ENCODE measurements at regions not wholly inside any gene's neighbourhood (a gene's known extent, or its start where the extent isn't known, plus 50 kb on each side); places are given as distances from the start of the nearest gene placed in this dataset.

- Histone ChIP-seq H3K36me3 (ENCODE audit: control insufficient read depth, insufficient read depth, low read length) (no peaks in the 10 kb centered on the region), H3K4me1 (replicated peaks in 1 of 2; ENCODE audit: control insufficient read depth in 2 of 2, insufficient read depth in 2 of 2, low read length in 2 of 2) (peaks cover 0 to 4% of the 10 kb centered on the region in 2 experiments; a peak in 2 of 5 replicates), H3K9ac (ENCODE audit: insufficient read depth in 1 of 2, low read depth in 2 of 2, low read length in 2 of 2) (no peak overlapping the region), H3K4me3 (no peak overlapping the region), H3K27me3 (ENCODE audit: control insufficient read depth in 2 of 2, insufficient read depth in 2 of 2, low read length in 2 of 2) (peaks cover 2 to 6% of the 10 kb centered on the region in 2 experiments; a peak in 2 of 5 replicates), H3K4me2 (ENCODE audit: insufficient read depth, low read length) (no peak overlapping the region), H3K9me1 (ENCODE audit: control insufficient read depth, insufficient read depth, low read length) (no peaks in the 10 kb centered on the region), H3K9me3 (replicated peaks; ENCODE audit: control insufficient read depth, insufficient read depth, low read depth, low read length) (no peaks in the 10 kb centered on the region), H3K79me2 (ENCODE audit: control insufficient read depth, insufficient read depth, low read length) (no peaks in the 10 kb centered on the region), H4K20me1 (replicated peaks; ENCODE audit: control insufficient read depth, insufficient read depth, low read length) (no peaks in the 10 kb centered on the region), H2AFZ (ENCODE audit: low read depth, low read length) (no peak overlapping the region), H3K27ac (ENCODE audit: extremely low read depth, low read depth, low read length) (no peak overlapping the region)
- ChIA-PET CTCF (ENCODE audit: low intra/inter-chr PET ratio) (no interaction called here), POLR2A (no interaction called here)
- DNase-seq (ENCODE audit: extremely low read depth in 1 of 4, low spot score in 3 of 4), result peak in 2 of 4 experiments; percentile 18 to 58
- ATAC-seq, result peak; percentile 58; the same call in 1 of the 3 replicates
- intact Hi-C loops (cut with micrococcal nuclease) (no loop called here), in situ Hi-C loops (cut with MboI) (no loop called here)
- peak; percentile 11 for FAIRE-seq
- WGBS (ENCODE audit: insufficient coverage, low coverage, missing lambda C conversion rate), result 1% methylated on average over 9 of the region's 9 CpGs
- no TSS peak for BruUV-seq (replicated peaks)
- TF ChIP-seq NR2C1 (IDR thresholded peaks at IDR 0.05) (peak; percentile 33; the same call in 1 of the 2 replicates), NR2C1 (tag; IDR thresholded peaks at IDR 0.05) (no peak), TEAD1 (CRISPR knock-in tag; IDR thresholded peaks at IDR 0.05) (peak in 1 of 2 experiments; percentile 76; a peak in 2 of 4 replicates), CCNT2 (IDR thresholded peaks at IDR 0.05; ENCODE audit: borderline replicate concordance, extremely low read depth, insufficient read length, low read depth, low read length) (peak; percentile 17), ZNF57 (CRISPR knock-in tag; IDR thresholded peaks at IDR 0.05) (no peak), FOXA3 (CRISPR knock-in tag; conservative IDR thresholded peaks at IDR 0.05 in 1 of 2, IDR thresholded peaks at IDR 0.05 in 1 of 2) (0 out of 4 replicates have a peak, but pooled peaks of 1 of the 2 experiments have one; percentile 30), KDM1A (IDR thresholded peaks at IDR 0.05) (peak; percentile 35 to 57; a peak in 2 of 4 replicates), EP300 (IDR thresholded peaks at IDR 0.05; ENCODE audit: low read length) (peak; percentile 69), SMAD4 (CRISPR knock-in tag; conservative IDR thresholded peaks at IDR 0.05) (0 out of 2 replicates have a peak, but pooled peaks have one; percentile 20), CBFA2T3 (IDR thresholded peaks at IDR 0.05) (peak; percentile 86), TCF3 (CRISPR knock-in tag; IDR thresholded peaks at IDR 0.05) (peak; percentile 82), DPF2 (IDR thresholded peaks at IDR 0.05) (peak; percentile 75), CXXC5 (CRISPR knock-in tag; IDR thresholded peaks at IDR 0.05) (peak; percentile 61), ESRRA (IDR thresholded peaks at IDR 0.05; ENCODE audit: borderline replicate concordance, low read depth) (peak; percentile 53), CTBP1 (IDR thresholded peaks at IDR 0.05; ENCODE audit: borderline replicate concordance) (peak; percentile 83; the same call in 1 of the 2 replicates), HDAC3 (IDR thresholded peaks at IDR 0.05; ENCODE audit: borderline replicate concordance, partially characterized antibody) (peak; percentile 39), ZMIZ1 (IDR thresholded peaks at IDR 0.05; ENCODE audit: low read depth in 2 of 2, low read length in 2 of 2) (peak in 1 of 2 experiments; percentile 25; a peak in 1 of 4 replicates), CC2D1A (IDR thresholded peaks at IDR 0.05) (peak; percentile 56; the same call in 1 of the 2 replicates), ARID1B (IDR thresholded peaks at IDR 0.05) (peak; percentile 91), BHLHE40 (IDR thresholded peaks at IDR 0.05; ENCODE audit: low read length) (0 out of 2 replicates have a peak, but pooled peaks have one; percentile 34), MEF2D (tag; conservative IDR thresholded peaks at IDR 0.05; ENCODE audit: low read depth) (peak; percentile 69), MEIS2 (IDR thresholded peaks at IDR 0.05; ENCODE audit: partially characterized antibody) (peak; percentile 79), SMARCA4 (IDR thresholded peaks at IDR 0.05) (peak; percentile 74; the same call in 1 of the 2 replicates), OTX1 (CRISPR knock-in tag; IDR thresholded peaks at IDR 0.05) (no peak)
Observed at GRCh38 chr2:12852135-12852534, 135.4 kb downstream of the TRIB2 start.
